Keratinocyte (primary cell): ENCODE measurements at regions not wholly inside any gene's neighbourhood (a gene's known extent, or its start where the extent isn't known, plus 50 kb on each side); places are given as distances from the start of the nearest gene placed in this dataset.

ENCODE experiments used
- DNase-seq: peaks from one replicate; pipeline ENCODE4 v3.0.0-alpha.2; 2011; ENCODE audit warnings: low read depth, missing footprints, low spot score
- FAIRE-seq: peaks from 2 replicates; lab custom pipeline; 2011; peaks lifted over from hg19 to GRCh38; lab: Jason Lieb, UNC
- H2AFZ ChIP-seq: 2 replicates; pipeline ENCODE4 v1.6.0; 2012; ENCODE audit warnings: low read length, control low read depth, inconsistent platforms; ENCODE audit not compliant: control insufficient read depth
- H3K27ac ChIP-seq: 2 replicates; pipeline ENCODE4 v1.5.1; 2011; ENCODE audit warnings: low read length; ENCODE audit not compliant: control insufficient read depth, insufficient read depth
- H3K27me3 ChIP-seq: 3 replicates; pipeline ENCODE4 v1.6.0; 2011; ENCODE audit warnings: low read length; ENCODE audit not compliant: control insufficient read depth, insufficient read depth; ENCODE audit errors: extremely low read depth
- H3K36me3 ChIP-seq, 2 experiments: 2 replicates in 1 of 2; 3 replicates in 1 of 2; pipeline ENCODE4 v1.5.1; 2011; ENCODE audit warnings: low read length in 2 of 2, mild to moderate bottlenecking in 1 of 2; ENCODE audit not compliant: control insufficient read depth in 2 of 2, insufficient read depth in 2 of 2; ENCODE audit errors: extremely low read depth in 1 of 2
- H3K4me1 ChIP-seq: 3 replicates; pipeline ENCODE4 v1.5.1; 2011; ENCODE audit warnings: low read length; ENCODE audit not compliant: control insufficient read depth, insufficient read depth; ENCODE audit errors: extremely low read depth
- H3K4me2 ChIP-seq: 3 replicates; pipeline ENCODE4 v1.6.0; 2011; ENCODE audit warnings: low read depth, low read length; ENCODE audit not compliant: control insufficient read depth, insufficient read depth; ENCODE audit errors: extremely low read depth
- H3K4me3 ChIP-seq, 3 experiments: fragments of 200-600 bp in 1 of 3; sonication (generic) in 1 of 3; 2 replicates in 2 of 3; 3 replicates in 1 of 3; pipeline ENCODE4 v1.5.1; 2011 to 2016; ENCODE audit warnings: low read length in 3 of 3, mild to moderate bottlenecking in 3 of 3, control low read depth in 2 of 3, inconsistent platforms in 1 of 3, low read depth in 1 of 3, mixed read lengths in 1 of 3, mixed run types in 1 of 3, moderate library complexity in 1 of 3; ENCODE audit not compliant: control insufficient read depth in 2 of 3, insufficient read depth in 2 of 3; ENCODE audit errors: extremely low read depth in 1 of 3
- H3K79me2 ChIP-seq: 2 replicates; pipeline ENCODE4 v1.6.0; 2012; ENCODE audit warnings: low read length; ENCODE audit not compliant: control insufficient read depth, insufficient read depth
- H3K9ac ChIP-seq: 3 replicates; pipeline ENCODE4 v1.6.0; 2011; ENCODE audit warnings: low read length; ENCODE audit not compliant: control insufficient read depth, insufficient read depth; ENCODE audit errors: extremely low read depth
- H3K9me1 ChIP-seq: 3 replicates; pipeline ENCODE4 v1.6.0; 2011; ENCODE audit warnings: low read length; ENCODE audit not compliant: control insufficient read depth, insufficient read depth; ENCODE audit errors: extremely low read depth
- H3K9me3 ChIP-seq: 2 replicates; pipeline ENCODE4 v1.5.1; 2012; ENCODE audit warnings: low read depth, low read length; ENCODE audit not compliant: control insufficient read depth
- H4K20me1 ChIP-seq: 3 replicates; pipeline ENCODE4 v1.6.0; 2011; ENCODE audit warnings: low read length; ENCODE audit not compliant: control insufficient read depth, insufficient read depth; ENCODE audit errors: extremely low read depth
- EZH2 ChIP-seq: IDR thresholded peaks from one replicate; pipeline ENCODE4 v1.6.1; 2012; ENCODE audit warnings: inconsistent platforms, mild to moderate bottlenecking, low read length, moderate library complexity
- dilution Hi-C: fragments of 300-500 bp; cut with MboI; formaldehyde crosslinking; loops from one replicate; pipeline ENCODE4 v1.7.0; 2020; ENCODE audit warnings: low sequenced_read_pairs; ENCODE audit not compliant: extremely low pct_ligation_motif_present
- TF ChIP-seq, protein P1 (sequence below), 3 experiments: IDR thresholded peaks in 1 of 3; conservative IDR thresholded peaks in 1 of 3; optimal IDR thresholded peaks in 1 of 3; 2 replicates in 2 of 3; 3 replicates in 1 of 3; pipeline versions ENCODE3 to v1.5.1; 2011; ENCODE audit warnings: low read length in 3 of 3, mild to moderate bottlenecking in 3 of 3, moderate library complexity in 2 of 3, control low read depth in 1 of 3, inconsistent platforms in 1 of 3; ENCODE audit not compliant: insufficient read depth in 2 of 3; ENCODE audit errors: extremely low read depth in 1 of 3

DNA sequence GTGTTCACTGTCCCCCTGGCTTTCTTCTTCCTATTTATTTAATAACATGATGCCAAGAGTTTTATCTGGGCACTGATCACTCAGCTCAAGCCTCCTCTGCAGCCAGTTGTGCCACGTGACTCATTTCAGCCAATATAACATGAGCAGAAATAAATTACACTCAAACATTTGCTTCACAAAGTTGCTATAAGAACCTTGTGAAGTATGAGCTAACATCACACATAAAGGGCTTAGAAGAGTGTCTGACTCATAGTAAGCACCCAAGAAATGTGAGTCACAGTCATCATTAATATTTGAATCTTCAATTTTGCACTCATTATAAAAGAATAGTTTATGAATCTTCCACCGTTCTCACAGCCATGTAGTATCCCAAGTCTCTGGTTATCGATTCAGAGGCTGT is 414.6 kb upstream of the NPVF start:
- TF ChIP-seq EZH2: no peak
- TF ChIP-seq, protein P1, sequence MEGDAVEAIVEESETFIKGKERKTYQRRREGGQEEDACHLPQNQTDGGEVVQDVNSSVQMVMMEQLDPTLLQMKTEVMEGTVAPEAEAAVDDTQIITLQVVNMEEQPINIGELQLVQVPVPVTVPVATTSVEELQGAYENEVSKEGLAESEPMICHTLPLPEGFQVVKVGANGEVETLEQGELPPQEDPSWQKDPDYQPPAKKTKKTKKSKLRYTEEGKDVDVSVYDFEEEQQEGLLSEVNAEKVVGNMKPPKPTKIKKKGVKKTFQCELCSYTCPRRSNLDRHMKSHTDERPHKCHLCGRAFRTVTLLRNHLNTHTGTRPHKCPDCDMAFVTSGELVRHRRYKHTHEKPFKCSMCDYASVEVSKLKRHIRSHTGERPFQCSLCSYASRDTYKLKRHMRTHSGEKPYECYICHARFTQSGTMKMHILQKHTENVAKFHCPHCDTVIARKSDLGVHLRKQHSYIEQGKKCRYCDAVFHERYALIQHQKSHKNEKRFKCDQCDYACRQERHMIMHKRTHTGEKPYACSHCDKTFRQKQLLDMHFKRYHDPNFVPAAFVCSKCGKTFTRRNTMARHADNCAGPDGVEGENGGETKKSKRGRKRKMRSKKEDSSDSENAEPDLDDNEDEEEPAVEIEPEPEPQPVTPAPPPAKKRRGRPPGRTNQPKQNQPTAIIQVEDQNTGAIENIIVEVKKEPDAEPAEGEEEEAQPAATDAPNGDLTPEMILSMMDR (optimal IDR thresholded peaks at IDR 0.05 in 1 of 3, IDR thresholded peaks at IDR 0.05 in 1 of 3, conservative IDR thresholded peaks at IDR 0.05 in 1 of 3; ENCODE audit: extremely low read depth in 1 of 3, insufficient read depth in 2 of 3, low read length in 3 of 3): no peak
- DNase-seq: no peak

GRCh38 chr7:25643286-25643685 is 415.0 kb upstream of the NPVF start:
- FAIRE-seq (no peak), DNase-seq (no peak)
- Histone ChIP-seq H2AFZ (no peak overlapping the region), H3K36me3 (no peaks in the 10 kb centered on the region), H3K4me1 (no peaks in the 10 kb centered on the region), H3K9ac (no peak overlapping the region), H3K4me3 (no peak overlapping the region), H3K79me2 (no peaks in the 10 kb centered on the region), H3K27ac (no peak overlapping the region), H3K4me2 (no peak overlapping the region), H3K9me1 (no peaks in the 10 kb centered on the region), H4K20me1 (no peaks in the 10 kb centered on the region), H3K9me3 (no peaks in the 10 kb centered on the region), H3K27me3 (no peaks in the 10 kb centered on the region)
- dilution Hi-C loops: no loop called here
- TF ChIP-seq, protein P1 (optimal IDR thresholded peaks at IDR 0.05 in 1 of 3, IDR thresholded peaks at IDR 0.05 in 1 of 3, conservative IDR thresholded peaks at IDR 0.05 in 1 of 3; ENCODE audit: extremely low read depth in 1 of 3, insufficient read depth in 2 of 3, low read length in 3 of 3): no peak
- TF ChIP-seq EZH2: no peak

More for the DNA sequence above, 414.6 kb upstream of the NPVF start:
- dilution Hi-C loops: no loop called here
- no peak overlapping the region for H2AFZ ChIP-seq
- H3K9me1 ChIP-seq: no peaks in the 10 kb centered on the region
- H4K20me1 ChIP-seq: no peaks in the 10 kb centered on the region
- no peak overlapping the region for H3K4me2 ChIP-seq
- no peaks in the 10 kb centered on the region for H3K27me3 ChIP-seq
- H3K9ac ChIP-seq: no peak overlapping the region
- no peaks in the 10 kb centered on the region for H3K79me2 ChIP-seq
- H3K4me1 ChIP-seq: no peaks in the 10 kb centered on the region
- no peak overlapping the region for H3K27ac ChIP-seq
- no peaks in the 10 kb centered on the region for H3K9me3 ChIP-seq
- H3K4me3 ChIP-seq: no peak overlapping the region
- no peaks in the 10 kb centered on the region for H3K36me3 ChIP-seq
- FAIRE-seq: no peak
